DOHH2 (cell line): ENCODE measurements at regions not wholly inside any gene's neighbourhood (a gene's known extent, or its start where the extent isn't known, plus 50 kb on each side); places are given as distances from the start of the nearest gene placed in this dataset.

ENCODE experiments used
- H3F3A ChIP-seq: fragments of 200-600 bp; sonication (generic), shearing (Covaris generic); 2 replicates; pipeline ENCODE4 v1.6.0; 2016; ENCODE audit warnings: antibody characterized with exemption, mild to moderate bottlenecking; ENCODE audit not compliant: control insufficient read depth, insufficient read depth
- H3K27ac ChIP-seq: fragments of 200-600 bp; sonication (generic); 2 replicates; pipeline ENCODE4 v1.5.1; 2014; ENCODE audit warnings: low read depth, mild to moderate bottlenecking, low read length, moderate library complexity
- H3K27me3 ChIP-seq: fragments of 200-600 bp; sonication (generic); 2 replicates; pipeline ENCODE4 v1.6.1; 2014; ENCODE audit warnings: mild to moderate bottlenecking, low read length, mixed read lengths; ENCODE audit not compliant: control insufficient read depth
- H3K36me3 ChIP-seq: fragments of 200-600 bp; sonication (generic); 2 replicates; pipeline ENCODE4 v1.6.1; 2014; ENCODE audit warnings: mild to moderate bottlenecking, low read length, moderate library complexity, mixed read lengths; ENCODE audit not compliant: control insufficient read depth
- H3K4me1 ChIP-seq: fragments of 200-600 bp; sonication (generic); 2 replicates; pipeline ENCODE4 v1.6.1; 2014; ENCODE audit warnings: mild to moderate bottlenecking, low read length, mixed read lengths; ENCODE audit not compliant: control insufficient read depth
- H3K4me2 ChIP-seq: fragments of 200-600 bp; sonication (generic); 2 replicates; pipeline ENCODE4 v1.6.0; 2014; ENCODE audit warnings: mild to moderate bottlenecking, low read length, moderate library complexity
- H3K4me3 ChIP-seq: fragments of 200-600 bp; sonication (generic); 2 replicates; pipeline ENCODE4 v1.5.1; 2014; ENCODE audit warnings: mild to moderate bottlenecking, low read length, mixed read lengths
- H3K79me2 ChIP-seq: fragments of 200-600 bp; sonication (generic); 2 replicates; pipeline ENCODE4 v1.6.1; 2014; ENCODE audit warnings: mild to moderate bottlenecking, low read length, mixed read lengths; ENCODE audit not compliant: control insufficient read depth
- H3K9me2 ChIP-seq: fragments of 200-600 bp; sonication (generic); replicated peaks from 2 replicates; pipeline ENCODE4 v1.6.1; 2014; ENCODE audit warnings: mild to moderate bottlenecking, low read length, mixed read lengths; ENCODE audit not compliant: control insufficient read depth
- H3K9me3 ChIP-seq: fragments of 200-600 bp; sonication (generic); 2 replicates; pipeline ENCODE4 v1.6.1; 2014; ENCODE audit warnings: antibody characterized with exemption, low read length, mixed read lengths; ENCODE audit not compliant: control insufficient read depth, insufficient read depth
- H4K20me1 ChIP-seq: fragments of 200-600 bp; sonication (generic); 2 replicates; pipeline ENCODE4 v1.6.0; 2014; ENCODE audit warnings: low read depth, mild to moderate bottlenecking, antibody characterized with exemption, low read length, moderate library complexity; ENCODE audit not compliant: control insufficient read depth, insufficient read depth
- CTCF ChIP-seq: fragments of 200-600 bp; sonication (generic); IDR thresholded peaks from one replicate; pipeline ENCODE4 v1.5.1; 2014; ENCODE audit warnings: antibody characterized with exemption, mild to moderate bottlenecking, low read depth, low read length; ENCODE audit not compliant: poor library complexity, severe bottlenecking
- EZH2phosphoT487 ChIP-seq: fragments of 200-600 bp; sonication (generic); IDR thresholded peaks from 2 replicates; pipeline ENCODE4 v1.6.1; 2017; ENCODE audit warnings: borderline replicate concordance, mild to moderate bottlenecking, antibody characterized with exemption, low read length, moderate library complexity, mixed read lengths

GRCh38 chr12:114841557-114842251 lies 157.7 kb upstream of the TBX3 start:
- Histone ChIP-seq H3K79me2 (no peaks in the 10 kb centered on the region), H3K4me2 (no peak overlapping the region), H3K4me3 (no peak overlapping the region), H3K4me1 (no peaks in the 10 kb centered on the region), H3K9me2 (no peaks in the 10 kb centered on the region), H3K9me3 (no peaks in the 10 kb centered on the region), H3K27ac (no peak overlapping the region), H3K36me3 (no peaks in the 10 kb centered on the region), H3F3A (no peaks in the 10 kb centered on the region), H4K20me1 (no peaks in the 10 kb centered on the region), H3K27me3 (no peaks in the 10 kb centered on the region)
- TF ChIP-seq EZH2phosphoT487 = no peak
- TF ChIP-seq CTCF = no peak

- Histone ChIP-seq H3K4me2 (no peak overlapping the region), H3K27me3 (no peaks in the 10 kb centered on the region), H3K4me1 (no peaks in the 10 kb centered on the region), H4K20me1 (no peaks in the 10 kb centered on the region), H3K9me2 (no peaks in the 10 kb centered on the region), H3K9me3 (no peaks in the 10 kb centered on the region), H3F3A (no peaks in the 10 kb centered on the region), H3K79me2 (no peaks in the 10 kb centered on the region), H3K36me3 (no peaks in the 10 kb centered on the region), H3K27ac (no peak overlapping the region), H3K4me3 (no peak overlapping the region)
- TF ChIP-seq EZH2phosphoT487 (no peak), CTCF (no peak)
These were observed 154.5 kb upstream of the TBX3 start for GRCh38 chr12:114838480-114838879.

- Histone ChIP-seq H3F3A (no peaks in the 10 kb centered on the region), H3K4me1 (no peaks in the 10 kb centered on the region), H3K9me2 (no peaks in the 10 kb centered on the region), H3K4me2 (no peak overlapping the region), H3K4me3 (no peak overlapping the region), H3K9me3 (no peaks in the 10 kb centered on the region), H3K36me3 (no peaks in the 10 kb centered on the region), H3K27me3 (no peaks in the 10 kb centered on the region), H3K79me2 (no peaks in the 10 kb centered on the region), H3K27ac (no peak overlapping the region), H4K20me1 (no peaks in the 10 kb centered on the region)
- TF ChIP-seq EZH2phosphoT487 (no peak), CTCF (no peak)
These were observed 152.6 kb upstream of the TBX3 start for GRCh38 chr12:114836609-114837008.
